B cell (primary cell): ENCODE measurements at regions not wholly inside any gene's neighbourhood (a gene's known extent, or its start where the extent isn't known, plus 50 kb on each side); places are given as distances from the start of the nearest gene placed in this dataset.

Source experiments
- ATAC-seq: fragments of 200-7000 bp; cut with Tn5 transposase; one replicate; pipeline ENCODE4 v1.10.0; 2021; ENCODE audit warnings: low read depth, mild to moderate bottlenecking, moderate number of reproducible peaks, moderate library complexity
- CTCF ChIA-PET: fragments of 350-600 bp; sonication (Branson Sonifier 250); formaldehyde crosslinking; loops from one replicate; lab custom pipeline; 2021; ENCODE audit warnings: antibody characterized with exemption, inconsistent platforms; lab: Charles Lee
- POLR2A ChIA-PET: fragments of 350-600 bp; sonication (Branson Sonifier 250); formaldehyde crosslinking; loops from one replicate; lab custom pipeline; 2021; ENCODE audit warnings: antibody characterized with exemption; lab: Charles Lee
- DNase-seq: peaks from one replicate; pipeline ENCODE4 v3.0.0; 2013
- H2AFZ ChIP-seq: 2 replicates; pipeline ENCODE4 v1.6.1; 2012; ENCODE audit warnings: mild to moderate bottlenecking, low read depth, low read length; ENCODE audit not compliant: insufficient read depth, poor library complexity, severe bottlenecking
- H3K27ac ChIP-seq, 2 donors: 1 replicate in 1 of 2; 2 replicates in 1 of 2; pipeline ENCODE4 v1.5.1; 2012 to 2013; ENCODE audit warnings: low read length in 2 of 2, mild to moderate bottlenecking in 2 of 2, moderate library complexity in 1 of 2
- H3K27me3 ChIP-seq, 4 experiments: fragments of 200-600 bp in 1 of 4; sonication (generic) in 1 of 4; replicated peaks in 1 of 4; 1 replicate in 2 of 4; 2 replicates in 2 of 4; pipeline versions ENCODE4 v1.6.1 to v1.7.0; 2013 to 2016; ENCODE audit warnings: low read length in 3 of 4, mild to moderate bottlenecking in 2 of 4, mixed read lengths in 1 of 4, moderate library complexity in 1 of 4; ENCODE audit not compliant: insufficient read depth in 4 of 4, control insufficient read depth in 3 of 4; ENCODE audit errors: control extremely low read depth in 1 of 4
- H3K36me3 ChIP-seq, 2 experiments: replicated peaks in 1 of 2; 1 replicate in 1 of 2; 2 replicates in 1 of 2; pipeline versions ENCODE4 v1.6.1 to v1.7.1; 2013; ENCODE audit warnings: low read length in 1 of 2; ENCODE audit not compliant: insufficient read depth in 2 of 2, control insufficient read depth in 1 of 2; ENCODE audit errors: control extremely low read depth in 1 of 2, extremely low read depth in 1 of 2
- H3K4me1 ChIP-seq, 2 donors: fragments of 200-600 bp in 1 of 2; sonication (generic) in 1 of 2; 1 replicate in 1 of 2; 2 replicates in 1 of 2; pipeline versions ENCODE4 v1.5.1 to v1.6.1; 2013 to 2017; ENCODE audit warnings: low read length in 2 of 2; ENCODE audit not compliant: control insufficient read depth in 2 of 2, insufficient read depth in 2 of 2
- H3K4me2 ChIP-seq: replicated peaks from 2 replicates; pipeline ENCODE3; 2012; ENCODE audit warnings: mild to moderate bottlenecking, low read depth, low read length; ENCODE audit not compliant: poor library complexity, severe bottlenecking
- H3K4me3 ChIP-seq, 5 experiments: fragments of 200-600 bp in 1 of 5; sonication (generic) in 1 of 5; 1 replicate in 3 of 5; 2 replicates in 2 of 5; pipeline versions ENCODE4 v1.5.1 to v1.7.0; 2011 to 2016; ENCODE audit warnings: low read length in 4 of 5, mild to moderate bottlenecking in 4 of 5, low read depth in 2 of 5, control low read depth in 1 of 5, moderate library complexity in 1 of 5; ENCODE audit not compliant: insufficient read depth in 1 of 5; ENCODE audit errors: control extremely low read depth in 1 of 5, extremely low read depth in 1 of 5
- H3K79me2 ChIP-seq: fragments of 200-600 bp; sonication (generic); one replicate; pipeline ENCODE4 v1.6.0; 2016; ENCODE audit warnings: low read length; ENCODE audit not compliant: control insufficient read depth, insufficient read depth
- H3K9ac ChIP-seq: fragments of 200-600 bp; sonication (generic); 2 replicates; pipeline ENCODE4 v1.6.1; 2017; ENCODE audit warnings: mild to moderate bottlenecking, low read length, moderate library complexity
- H3K9me3 ChIP-seq, 3 donors: one replicate each; pipeline versions ENCODE4 v1.6.1 to v1.7.1; 2013; ENCODE audit warnings: low read length in 2 of 3; ENCODE audit not compliant: control insufficient read depth in 2 of 3, insufficient read depth in 1 of 3; ENCODE audit errors: control extremely low read depth in 1 of 3
- H4K20me1 ChIP-seq: 2 replicates; pipeline ENCODE4 v1.6.0; 2012; ENCODE audit warnings: mild to moderate bottlenecking, low read length; ENCODE audit not compliant: insufficient read depth, control insufficient read depth, poor library complexity, severe bottlenecking
- H3K27ac Mint-ChIP-seq: one replicate; pipeline ENCODE4 v1.8.0; 2021; ENCODE audit warnings: mixed read lengths
- H3K27me3 Mint-ChIP-seq: one replicate; pipeline ENCODE4 v1.8.0; 2021; ENCODE audit warnings: mixed read lengths
- H3K4me1 Mint-ChIP-seq: one replicate; pipeline ENCODE4 v1.8.0; 2021; ENCODE audit warnings: mixed read lengths
- H3K4me3 Mint-ChIP-seq: one replicate; pipeline ENCODE4 v1.8.0; 2021; ENCODE audit warnings: mixed read lengths
- H3K9me3 Mint-ChIP-seq: one replicate; pipeline ENCODE4 v1.8.0; 2022; ENCODE audit warnings: mixed read lengths; ENCODE audit not compliant: insufficient read depth
- CTCF ChIP-seq: fragments of 200-600 bp; IDR thresholded peaks from one replicate; pipeline ENCODE4 v1.8.0; 2022; ENCODE audit warnings: antibody characterized with exemption, mild to moderate bottlenecking
- EZH2 ChIP-seq: IDR thresholded peaks from 2 replicates; pipeline ENCODE4 v1.6.1; 2012; ENCODE audit warnings: borderline replicate concordance, low read depth, mild to moderate bottlenecking, moderate library complexity, low read length; ENCODE audit not compliant: insufficient read depth, poor library complexity, severe bottlenecking
- WGBS: methylation state at CpG from one replicate; pipeline ENCODE4 v1.1.5; 2013; ENCODE audit warnings: missing lambda C conversion rate; ENCODE audit not compliant: insufficient coverage; 5-methylcytosine and 5-hydroxymethylcytosine counted together
- intact Hi-C: fragments of 100-400 bp; cut with micrococcal nuclease; formaldehyde crosslinking; loops from one replicate; pipeline ENCODE4 v1.10.0; 2022

GRCh38 chr1:192925609-192926008, 116.8 kb downstream of the RGS2 start:
- Histone ChIP-seq H3K9me3 (no peaks in the 10 kb centered on the region), H4K20me1 (no peaks in the 10 kb centered on the region), H3K4me2 (no peak overlapping the region), H3K4me1 (no peaks in the 10 kb centered on the region), H3K79me2 (no peaks in the 10 kb centered on the region), H3K9ac (no peak overlapping the region), H2AFZ (no peak overlapping the region), H3K27me3 (no peaks in the 10 kb centered on the region), H3K27ac (no peak overlapping the region), H3K4me3 (no peak overlapping the region), H3K36me3 (no peaks in the 10 kb centered on the region)
- intact Hi-C loops, result no loop called here
- ChIA-PET POLR2A (no interaction called here), CTCF (interaction anchor here (0.8 kb wide), 1 partner anchor 19 kb away, joined by 3 read pairs; no protein-coding TSS in a partner anchor)
- H3K4me1 Mint-ChIP-seq, result no peaks in the 10 kb centered on the region
- peaks cover 15% of the 10 kb centered on the region for H3K27me3 Mint-ChIP-seq
- no peak for ATAC-seq
- TF ChIP-seq EZH2, result no peak
- TF ChIP-seq CTCF, result no peak
- DNase-seq, result no peak
- H3K4me3 Mint-ChIP-seq, result no peak overlapping the region
- H3K27ac Mint-ChIP-seq, result no peak overlapping the region
- H3K9me3 Mint-ChIP-seq, result no peaks in the 10 kb centered on the region
- no CpG with 5 or more reads among the region's 4 CpGs for WGBS

DNA sequence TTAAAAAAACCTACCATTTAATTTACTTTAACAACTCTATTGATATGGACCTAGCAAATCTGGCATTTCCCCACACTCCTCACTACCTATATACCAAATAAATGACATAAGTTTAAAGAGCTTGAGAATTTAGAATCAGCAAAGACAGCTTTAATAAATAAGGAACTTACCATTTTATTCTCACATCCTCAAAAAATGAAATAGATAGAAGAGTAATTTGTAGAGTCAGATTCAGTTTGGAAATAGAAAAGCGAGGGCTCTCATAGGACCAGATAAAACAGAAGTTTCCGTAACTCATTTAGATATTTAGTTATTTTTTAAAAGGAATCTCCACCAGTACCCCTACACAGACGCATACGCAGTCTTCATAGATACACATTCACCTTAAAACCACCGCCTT, 117.9 kb downstream of the RGS2 start:
- H3K9me3 Mint-ChIP-seq, result no peaks in the 10 kb centered on the region

More for the DNA sequence above, 117.9 kb downstream of the RGS2 start:
- no peak for DNase-seq
- ChIA-PET POLR2A (no interaction called here), CTCF (no interaction called here)
- Histone ChIP-seq H3K9ac (no peak overlapping the region), H3K9me3 (no peaks in the 10 kb centered on the region), H3K79me2 (no peaks in the 10 kb centered on the region), H3K27me3 (no peaks in the 10 kb centered on the region), H3K4me1 (no peaks in the 10 kb centered on the region), H3K4me2 (no peak overlapping the region), H3K4me3 (no peak overlapping the region), H2AFZ (no peak overlapping the region), H3K36me3 (no peaks in the 10 kb centered on the region), H4K20me1 (no peaks in the 10 kb centered on the region), H3K27ac (no peak overlapping the region)
- no peak for ATAC-seq
- WGBS, result no CpG with 5 or more reads among the region's 5 CpGs
- H3K4me3 Mint-ChIP-seq, result no peak overlapping the region
- no peak overlapping the region for H3K27ac Mint-ChIP-seq
- intact Hi-C loops, result no loop called here
- TF ChIP-seq CTCF (no peak), EZH2 (no peak)
- H3K27me3 Mint-ChIP-seq, result peaks cover 15% of the 10 kb centered on the region
- H3K4me1 Mint-ChIP-seq, result no peaks in the 10 kb centered on the region
